HCT116 (cell line): ENCODE measurements at regions not wholly inside any gene's neighbourhood (a gene's known extent, or its start where the extent isn't known, plus 50 kb on each side); places are given as distances from the start of the nearest gene placed in this dataset.

Experiments used
- ATF3 ChIP-seq: IDR thresholded peaks from 2 replicates; pipeline ENCODE4 v1.6.1; 2012
- CTCF ChIP-seq, 3 experiments: fragments of 200-600 bp in 1 of 3; sonication (generic) in 1 of 3; IDR thresholded peaks in 2 of 3; conservative IDR thresholded peaks in 1 of 3; 2 replicates each; pipeline ENCODE4 v1.5.1; 2012 to 2017; ENCODE audit warnings: low read depth in 2 of 3, low read length in 2 of 3, antibody characterized with exemption in 1 of 3, borderline replicate concordance in 1 of 3, control low read depth in 1 of 3, mild to moderate bottlenecking in 1 of 3, mixed read lengths in 1 of 3, mixed run types in 1 of 3, moderate library complexity in 1 of 3; ENCODE audit not compliant: insufficient read depth in 1 of 3
- JUND ChIP-seq: IDR thresholded peaks from 2 replicates; pipeline ENCODE4 v1.6.1; 2012
- MAX ChIP-seq: IDR thresholded peaks from 2 replicates; pipeline ENCODE4 v1.6.1; 2012
- POLR2A ChIP-seq: IDR thresholded peaks from 2 replicates; pipeline ENCODE4 v1.7.0; 2011; ENCODE audit warnings: borderline replicate concordance; ENCODE audit not compliant: insufficient read depth, insufficient read length; ENCODE audit errors: extremely low read depth
- REST ChIP-seq: IDR thresholded peaks from 2 replicates; pipeline ENCODE4 v1.6.1; 2012; ENCODE audit warnings: low read depth
- TCF7L2 ChIP-seq: IDR thresholded peaks from 2 replicates; pipeline ENCODE4 v1.7.0; 2011; ENCODE audit warnings: borderline replicate concordance, inconsistent platforms; ENCODE audit not compliant: insufficient read depth, insufficient read length; ENCODE audit errors: extremely low read depth
- YY1 ChIP-seq: IDR thresholded peaks from 2 replicates; pipeline ENCODE4 v1.6.1; 2011; ENCODE audit warnings: low read length, low read depth, moderate library complexity, mild to moderate bottlenecking; ENCODE audit not compliant: insufficient replicate concordance; ENCODE audit errors: extremely low read depth
- ZBTB33 ChIP-seq: IDR thresholded peaks from 2 replicates; pipeline ENCODE4 v1.6.1; 2011; ENCODE audit warnings: mild to moderate bottlenecking, low read length, moderate library complexity; ENCODE audit not compliant: insufficient replicate concordance; ENCODE audit errors: extremely low read depth

- TF ChIP-seq POLR2A: no peak
- no peak for TF ChIP-seq REST
- TF ChIP-seq ATF3: no peak
- TF ChIP-seq CTCF (IDR thresholded peaks at IDR 0.05 in 2 of 3, conservative IDR thresholded peaks at IDR 0.05 in 1 of 3; ENCODE audit: borderline replicate concordance in 1 of 3, insufficient read depth in 1 of 3, low read depth in 2 of 3, low read length in 2 of 3): no peak
- TF ChIP-seq JUND: no peak
- TF ChIP-seq MAX: no peak
- TF ChIP-seq YY1: no peak
- TF ChIP-seq ZBTB33: no peak
- no peak for TF ChIP-seq TCF7L2
Observed at GRCh38 chr4:63169836-63170235, 1239.4 kb downstream of the TECRL start.
